ENCODE measurements at regions not wholly inside any gene's neighbourhood (a gene's known extent, or its start where the extent isn't known, plus 50 kb on each side); places are given as distances from the start of the nearest gene placed in this dataset.

- H3K9me3 ChIP-seq (ENCODE audit: control insufficient read depth, insufficient read depth, low read depth, low read length) = no peaks in the 10 kb centered on the region
- ChIA-PET POLR2A (no interaction called here), CTCF (no interaction called here)
- H3K27ac ChIP-seq (ENCODE audit: low read length) = no peak overlapping the region
- TF ChIP-seq SIN3A (IDR thresholded peaks at IDR 0.05; ENCODE audit: borderline replicate concordance, insufficient read depth, low read depth, low read length) (no peak), TCF7L2 (IDR thresholded peaks at IDR 0.05; ENCODE audit: low read depth, low read length) (no peak), POLR2AphosphoS5 (IDR thresholded peaks at IDR 0.05; ENCODE audit: low read depth, low read length) (no peak)
- TF ChIP-seq, protein P1, sequence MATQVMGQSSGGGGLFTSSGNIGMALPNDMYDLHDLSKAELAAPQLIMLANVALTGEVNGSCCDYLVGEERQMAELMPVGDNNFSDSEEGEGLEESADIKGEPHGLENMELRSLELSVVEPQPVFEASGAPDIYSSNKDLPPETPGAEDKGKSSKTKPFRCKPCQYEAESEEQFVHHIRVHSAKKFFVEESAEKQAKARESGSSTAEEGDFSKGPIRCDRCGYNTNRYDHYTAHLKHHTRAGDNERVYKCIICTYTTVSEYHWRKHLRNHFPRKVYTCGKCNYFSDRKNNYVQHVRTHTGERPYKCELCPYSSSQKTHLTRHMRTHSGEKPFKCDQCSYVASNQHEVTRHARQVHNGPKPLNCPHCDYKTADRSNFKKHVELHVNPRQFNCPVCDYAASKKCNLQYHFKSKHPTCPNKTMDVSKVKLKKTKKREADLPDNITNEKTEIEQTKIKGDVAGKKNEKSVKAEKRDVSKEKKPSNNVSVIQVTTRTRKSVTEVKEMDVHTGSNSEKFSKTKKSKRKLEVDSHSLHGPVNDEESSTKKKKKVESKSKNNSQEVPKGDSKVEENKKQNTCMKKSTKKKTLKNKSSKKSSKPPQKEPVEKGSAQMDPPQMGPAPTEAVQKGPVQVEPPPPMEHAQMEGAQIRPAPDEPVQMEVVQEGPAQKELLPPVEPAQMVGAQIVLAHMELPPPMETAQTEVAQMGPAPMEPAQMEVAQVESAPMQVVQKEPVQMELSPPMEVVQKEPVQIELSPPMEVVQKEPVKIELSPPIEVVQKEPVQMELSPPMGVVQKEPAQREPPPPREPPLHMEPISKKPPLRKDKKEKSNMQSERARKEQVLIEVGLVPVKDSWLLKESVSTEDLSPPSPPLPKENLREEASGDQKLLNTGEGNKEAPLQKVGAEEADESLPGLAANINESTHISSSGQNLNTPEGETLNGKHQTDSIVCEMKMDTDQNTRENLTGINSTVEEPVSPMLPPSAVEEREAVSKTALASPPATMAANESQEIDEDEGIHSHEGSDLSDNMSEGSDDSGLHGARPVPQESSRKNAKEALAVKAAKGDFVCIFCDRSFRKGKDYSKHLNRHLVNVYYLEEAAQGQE (IDR thresholded peaks at IDR 0.05; ENCODE audit: insufficient read depth in 1 of 2, low read depth in 2 of 2, low read length in 1 of 2) = no peak
- TF ChIP-seq, protein P2, sequence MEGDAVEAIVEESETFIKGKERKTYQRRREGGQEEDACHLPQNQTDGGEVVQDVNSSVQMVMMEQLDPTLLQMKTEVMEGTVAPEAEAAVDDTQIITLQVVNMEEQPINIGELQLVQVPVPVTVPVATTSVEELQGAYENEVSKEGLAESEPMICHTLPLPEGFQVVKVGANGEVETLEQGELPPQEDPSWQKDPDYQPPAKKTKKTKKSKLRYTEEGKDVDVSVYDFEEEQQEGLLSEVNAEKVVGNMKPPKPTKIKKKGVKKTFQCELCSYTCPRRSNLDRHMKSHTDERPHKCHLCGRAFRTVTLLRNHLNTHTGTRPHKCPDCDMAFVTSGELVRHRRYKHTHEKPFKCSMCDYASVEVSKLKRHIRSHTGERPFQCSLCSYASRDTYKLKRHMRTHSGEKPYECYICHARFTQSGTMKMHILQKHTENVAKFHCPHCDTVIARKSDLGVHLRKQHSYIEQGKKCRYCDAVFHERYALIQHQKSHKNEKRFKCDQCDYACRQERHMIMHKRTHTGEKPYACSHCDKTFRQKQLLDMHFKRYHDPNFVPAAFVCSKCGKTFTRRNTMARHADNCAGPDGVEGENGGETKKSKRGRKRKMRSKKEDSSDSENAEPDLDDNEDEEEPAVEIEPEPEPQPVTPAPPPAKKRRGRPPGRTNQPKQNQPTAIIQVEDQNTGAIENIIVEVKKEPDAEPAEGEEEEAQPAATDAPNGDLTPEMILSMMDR (IDR thresholded peaks at IDR 0.05) = no peak
- intact Hi-C loops (cut with micrococcal nuclease; ENCODE audit: unreplicated experiment) = no loop called here
- H3K27me3 ChIP-seq (ENCODE audit: control insufficient read depth, insufficient read depth, low read length) = no peaks in the 10 kb centered on the region
- in situ Hi-C loops (cut with HindIII; ENCODE audit: low pct_unique_long_range_greater_than_20kb, low sequenced_read_pairs) = no loop called here
- ATAC-seq (no peak), DNase-seq (ENCODE audit: low read depth, low spot score) (no peak)
- no peak overlapping the region for H3K4me3 ChIP-seq (ENCODE audit: low read depth in 2 of 2, low read length in 2 of 2)
- BruUV-seq (replicated peaks) = no TSS peak
- no peaks in the 10 kb centered on the region for H3K36me3 ChIP-seq (ENCODE audit: control insufficient read depth, insufficient read depth, low read length)
- no peaks in the 10 kb centered on the region for H3K4me1 ChIP-seq (ENCODE audit: control insufficient read depth, insufficient read depth, low read length)
Observed at GRCh38 chr5:113875096-113875495, 361.6 kb downstream of the YTHDC2 start.

- in situ Hi-C loops (cut with HindIII; ENCODE audit: low pct_unique_long_range_greater_than_20kb, low sequenced_read_pairs) = no loop called here
- ChIA-PET CTCF (no interaction called here), POLR2A (no interaction called here)
- ATAC-seq (no peak), DNase-seq (ENCODE audit: low read depth, low spot score) (no peak)
- no peaks in the 10 kb centered on the region for H3K9me3 ChIP-seq (ENCODE audit: control insufficient read depth, insufficient read depth, low read depth, low read length)
- H3K27me3 ChIP-seq (ENCODE audit: control insufficient read depth, insufficient read depth, low read length) = no peaks in the 10 kb centered on the region
- H3K4me3 ChIP-seq (ENCODE audit: low read depth in 2 of 2, low read length in 2 of 2) = no peak overlapping the region
- H3K36me3 ChIP-seq (ENCODE audit: control insufficient read depth, insufficient read depth, low read length) = no peaks in the 10 kb centered on the region
- no TSS peak for BruUV-seq (replicated peaks)
- TF ChIP-seq, protein P2 (IDR thresholded peaks at IDR 0.05) = no peak
- TF ChIP-seq TCF7L2 (IDR thresholded peaks at IDR 0.05; ENCODE audit: low read depth, low read length) (no peak), POLR2AphosphoS5 (IDR thresholded peaks at IDR 0.05; ENCODE audit: low read depth, low read length) (no peak), SIN3A (IDR thresholded peaks at IDR 0.05; ENCODE audit: borderline replicate concordance, insufficient read depth, low read depth, low read length) (no peak)
- TF ChIP-seq, protein P1 (IDR thresholded peaks at IDR 0.05; ENCODE audit: insufficient read depth in 1 of 2, low read depth in 2 of 2, low read length in 1 of 2) = no peak
- no peak overlapping the region for H3K27ac ChIP-seq (ENCODE audit: low read length)
- H3K4me1 ChIP-seq (ENCODE audit: control insufficient read depth, insufficient read depth, low read length) = no peaks in the 10 kb centered on the region
- intact Hi-C loops (cut with micrococcal nuclease; ENCODE audit: unreplicated experiment) = no loop called here
Observed at GRCh38 chr5:113891491-113891890, 378.0 kb downstream of the YTHDC2 start.

Measured in Panc1 (cell line).